Esophagus squamous epithelium (tissue), 5 donors: ENCODE measurements at regions not wholly inside any gene's neighbourhood (a gene's known extent, or its start where the extent isn't known, plus 50 kb on each side); places are given as distances from the start of the nearest gene placed in this dataset.
"Not testable (repeated sequence)": the region's sequence is repeated elsewhere in the genome, so short reads cannot be mapped to it uniquely, and the experiment has no call there.

Experiments used
- DNase-seq: peaks from one replicate; lab custom pipeline; 2025; lab: John Stamatoyannopoulos, UW
- H3K27ac ChIP-seq, 4 donors: fragments of 200-600 bp; sonication (generic); one replicate each; pipeline ENCODE4 v1.5.1; 2016 to 2019; ENCODE audit warnings: mild to moderate bottlenecking in 1 of 4
- H3K27me3 ChIP-seq, 4 donors: fragments of 200-600 bp; sonication (generic); 1 replicate in 3 of 4; 2 replicates in 1 of 4; pipeline versions ENCODE4 v1.5.1 to v1.6.0; 2017 to 2021; ENCODE audit warnings: antibody characterized with exemption in 1 of 4
- H3K36me3 ChIP-seq, 3 donors: fragments of 200-600 bp; sonication (generic); one replicate each; pipeline ENCODE4 v1.5.1; 2016 to 2019
- H3K4me1 ChIP-seq, 3 donors: fragments of 200-600 bp; sonication (generic); one replicate each; pipeline ENCODE4 v1.5.1; 2017 to 2019
- H3K4me3 ChIP-seq, 4 donors: fragments of 200-600 bp; sonication (generic); 1 replicate in 3 of 4; 2 replicates in 1 of 4; pipeline ENCODE4 v1.5.1; 2016 to 2019; ENCODE audit warnings: mild to moderate bottlenecking in 2 of 4, moderate library complexity in 1 of 4
- H3K9me3 ChIP-seq, 3 donors: fragments of 200-600 bp; sonication (generic); one replicate each; pipeline ENCODE4 v1.5.1; 2016 to 2019
- POLR2A ChIP-seq, 4 donors: fragments of 450-650 bp; IDR thresholded peaks; one replicate each; pipeline ENCODE4 v1.6.1; 2017; ENCODE audit warnings: antibody characterized with exemption in 4 of 4, mild to moderate bottlenecking in 4 of 4, moderate library complexity in 3 of 4
- WGBS, 2 donors: methylation state at CpG; one replicate each; pipeline ENCODE4 v1.1.5; 2018; 5-methylcytosine and 5-hydroxymethylcytosine counted together
- intact Hi-C: fragments of 100-400 bp; cut with DNase I; formaldehyde crosslinking; loops from one replicate; pipeline ENCODE4 v1.15.0; 2022
- TF ChIP-seq, protein P1 (sequence below), 6 experiments: fragments of 450-650 bp in 4 of 6; fragments of 200-600 bp in 2 of 6; sonication (generic) in 2 of 6; IDR thresholded peaks; one replicate each; pipeline ENCODE4 v1.5.1; 2016 to 2019; ENCODE audit warnings: antibody characterized with exemption in 6 of 6, mild to moderate bottlenecking in 4 of 6, moderate library complexity in 4 of 6
- donor health status: DM: yes; HTN: yes; CAD: no.

DNA sequence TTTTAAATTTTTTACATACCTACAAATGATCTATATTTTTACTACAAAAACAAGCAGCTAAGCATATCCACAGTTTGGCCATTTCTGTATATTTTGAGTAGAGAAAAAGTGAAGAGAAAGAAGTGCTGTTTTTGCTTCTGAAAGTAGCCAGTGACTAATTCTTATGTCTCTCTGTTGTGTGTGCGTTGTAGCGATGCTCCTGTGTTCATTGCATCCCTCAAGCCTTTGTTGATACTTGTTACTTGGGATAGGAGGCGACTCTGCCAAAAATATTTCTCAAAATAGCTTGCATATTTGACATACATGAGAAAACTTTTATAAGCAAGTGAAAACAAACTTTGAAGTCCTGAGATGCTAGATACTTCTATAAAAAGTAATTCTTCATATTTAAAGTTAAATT, 714.1 kb downstream of the FSCB start:
- no peak for DNase-seq
- 18 to 44% methylated on average over 3 of the region's 3 CpGs for WGBS, 2 donors

DNA sequence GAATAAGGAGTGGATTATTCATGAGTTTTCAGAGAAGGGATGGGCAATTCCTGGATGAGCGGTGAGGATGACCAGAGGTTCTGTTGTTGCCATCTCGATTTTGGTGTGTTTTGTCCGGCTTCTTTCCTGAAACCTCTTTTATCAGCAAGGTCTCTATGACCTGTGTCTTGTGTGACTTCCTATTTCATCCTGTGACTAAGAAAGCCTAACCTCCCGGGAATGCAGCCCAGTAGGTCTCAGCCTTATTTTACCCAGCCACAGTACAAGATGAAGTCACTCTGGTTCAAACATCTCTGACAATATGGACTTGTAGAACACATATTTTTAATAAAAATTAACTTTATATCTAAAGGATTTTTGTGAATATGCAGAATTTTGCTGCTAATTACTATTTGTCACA, 716.4 kb downstream of the FSCB start:
- Histone ChIP-seq H3K36me3 (no peaks in the 10 kb centered on the region), H3K9me3 (no peaks in the 10 kb centered on the region), H3K4me3 (no peak overlapping the region), H3K27ac (no peak overlapping the region), H3K4me1 (no peaks in the 10 kb centered on the region), H3K27me3 (no peaks in the 10 kb centered on the region)
- no peak for TF ChIP-seq POLR2A (IDR thresholded peaks at IDR 0.05)
- DNase-seq, result no peak
- WGBS, 2 donors, result 65 to 75% methylated on average over 4 of the region's 4 CpGs
- intact Hi-C loops, result no loop called here

More for the DNA sequence above, 714.1 kb downstream of the FSCB start:
- Histone ChIP-seq H3K9me3 (no peaks in the 10 kb centered on the region), H3K27ac (no peak overlapping the region), H3K4me3 (no peak overlapping the region), H3K4me1 (no peaks in the 10 kb centered on the region), H3K36me3 (no peaks in the 10 kb centered on the region), H3K27me3 (no peaks in the 10 kb centered on the region)
- no peak for TF ChIP-seq POLR2A (IDR thresholded peaks at IDR 0.05)
- TF ChIP-seq, protein P1, sequence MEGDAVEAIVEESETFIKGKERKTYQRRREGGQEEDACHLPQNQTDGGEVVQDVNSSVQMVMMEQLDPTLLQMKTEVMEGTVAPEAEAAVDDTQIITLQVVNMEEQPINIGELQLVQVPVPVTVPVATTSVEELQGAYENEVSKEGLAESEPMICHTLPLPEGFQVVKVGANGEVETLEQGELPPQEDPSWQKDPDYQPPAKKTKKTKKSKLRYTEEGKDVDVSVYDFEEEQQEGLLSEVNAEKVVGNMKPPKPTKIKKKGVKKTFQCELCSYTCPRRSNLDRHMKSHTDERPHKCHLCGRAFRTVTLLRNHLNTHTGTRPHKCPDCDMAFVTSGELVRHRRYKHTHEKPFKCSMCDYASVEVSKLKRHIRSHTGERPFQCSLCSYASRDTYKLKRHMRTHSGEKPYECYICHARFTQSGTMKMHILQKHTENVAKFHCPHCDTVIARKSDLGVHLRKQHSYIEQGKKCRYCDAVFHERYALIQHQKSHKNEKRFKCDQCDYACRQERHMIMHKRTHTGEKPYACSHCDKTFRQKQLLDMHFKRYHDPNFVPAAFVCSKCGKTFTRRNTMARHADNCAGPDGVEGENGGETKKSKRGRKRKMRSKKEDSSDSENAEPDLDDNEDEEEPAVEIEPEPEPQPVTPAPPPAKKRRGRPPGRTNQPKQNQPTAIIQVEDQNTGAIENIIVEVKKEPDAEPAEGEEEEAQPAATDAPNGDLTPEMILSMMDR (IDR thresholded peaks at IDR 0.05), result no peak
- intact Hi-C loops, result no loop called here

DNA sequence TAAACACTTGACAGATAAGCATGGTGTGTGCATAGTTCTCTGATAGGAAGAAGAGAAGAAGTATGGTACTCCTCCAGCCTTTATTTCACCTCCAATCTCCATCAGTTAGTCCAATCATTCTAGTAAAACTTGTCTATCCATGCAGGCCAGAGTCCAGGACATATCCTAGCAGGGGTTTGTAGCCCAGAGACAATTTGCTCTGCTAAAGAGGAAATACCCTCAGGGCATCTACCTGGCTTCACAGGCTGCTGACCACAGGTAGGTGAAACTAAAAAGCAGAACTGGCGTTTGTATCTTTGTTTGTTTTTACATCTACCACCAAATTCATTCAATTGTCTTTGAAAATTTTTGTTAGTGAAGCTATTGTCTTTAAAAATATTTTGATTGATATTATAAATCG, 717.6 kb downstream of the FSCB start:
- TF ChIP-seq POLR2A (IDR thresholded peaks at IDR 0.05), result no peak
- TF ChIP-seq, protein P1 (IDR thresholded peaks at IDR 0.05), result no peak
- no peak for DNase-seq
- no peaks in the 10 kb centered on the region for H3K9me3 ChIP-seq
- WGBS, 2 donors, result 52 to 61% methylated on average over 2 of the region's 2 CpGs
- no peaks in the 10 kb centered on the region for H3K36me3 ChIP-seq
- no peaks in the 10 kb centered on the region for H3K4me1 ChIP-seq
- intact Hi-C loops, result no loop called here
- no peaks in the 10 kb centered on the region for H3K27me3 ChIP-seq
- no peak overlapping the region for H3K27ac ChIP-seq
- no peak overlapping the region for H3K4me3 ChIP-seq

DNA sequence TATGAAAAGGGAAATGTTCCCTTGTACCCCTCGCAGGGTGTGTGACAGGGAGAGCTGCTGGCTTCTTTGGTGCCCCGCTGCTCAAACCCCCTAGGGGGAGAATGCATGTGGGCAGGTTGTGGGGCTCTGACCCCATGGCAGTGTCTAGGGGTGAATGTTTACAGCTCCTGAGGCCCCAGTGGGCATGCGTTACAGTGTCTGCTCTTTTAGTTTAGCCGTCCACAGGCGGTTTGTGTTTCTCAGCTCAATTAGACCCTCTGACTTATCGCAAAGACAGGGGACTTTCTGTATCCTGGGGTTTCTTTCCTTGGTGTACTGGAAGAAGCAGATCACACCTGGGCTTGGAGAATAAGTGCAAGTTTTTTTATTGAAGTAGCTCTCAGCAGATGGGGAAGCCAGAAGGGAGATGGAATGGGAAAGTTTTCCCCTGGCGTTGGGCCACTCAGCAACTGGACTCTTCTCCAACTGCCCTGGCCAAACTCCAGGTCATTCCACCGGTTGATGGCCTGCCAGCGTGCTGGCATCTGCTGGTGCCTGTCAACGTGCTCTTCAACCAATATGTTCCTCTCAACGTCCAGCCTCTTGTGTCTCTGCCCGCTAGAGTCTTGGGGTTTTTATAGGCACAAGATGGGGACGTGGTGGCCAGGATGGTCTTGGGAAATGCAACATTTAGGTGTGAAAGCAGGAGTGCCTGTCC, 720.9 kb downstream of the FSCB start:
- Histone ChIP-seq H3K4me1 (no peaks in the 10 kb centered on the region), H3K9me3 (no peaks in the 10 kb centered on the region), H3K36me3 (no peaks in the 10 kb centered on the region), H3K27me3 (no peaks in the 10 kb centered on the region), H3K4me3 (no peak overlapping the region), H3K27ac (no peak overlapping the region)
- no peak for DNase-seq
- 70 to 75% methylated on average over 11 of the region's 13 CpGs for WGBS, 2 donors
- intact Hi-C loops, result no loop called here
- TF ChIP-seq POLR2A (IDR thresholded peaks at IDR 0.05), result no peak
- TF ChIP-seq, protein P1 (IDR thresholded peaks at IDR 0.05), result no peak

DNA sequence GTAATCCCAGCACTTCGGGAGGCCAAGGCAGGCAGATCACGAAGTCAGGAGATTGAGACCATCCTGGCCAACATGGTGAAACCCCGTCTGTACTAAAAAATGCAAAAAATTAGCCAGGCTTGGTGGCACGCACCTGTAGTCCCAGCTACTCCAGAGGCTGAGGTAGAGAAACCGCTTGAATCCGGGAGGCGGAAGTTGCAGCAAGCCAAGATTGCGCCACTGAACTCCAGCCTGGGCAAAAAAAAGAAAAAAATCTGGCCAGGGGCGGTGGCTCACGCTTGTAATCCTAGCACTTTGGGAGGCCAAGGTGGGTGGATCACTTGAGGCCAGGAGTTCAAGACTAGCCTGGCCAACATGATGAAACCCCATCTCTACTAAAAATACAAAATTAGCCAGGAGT, 722.7 kb downstream of the FSCB start:
- H3K9me3 ChIP-seq, DNase-seq, H3K4me3 ChIP-seq, H3K4me1 ChIP-seq, H3K27me3 ChIP-seq, H3K27ac ChIP-seq, H3K36me3 ChIP-seq, intact Hi-C loops: not testable (repeated sequence)
- 80 to 87% methylated on average over 10 of the region's 10 CpGs for WGBS, 2 donors

DNA sequence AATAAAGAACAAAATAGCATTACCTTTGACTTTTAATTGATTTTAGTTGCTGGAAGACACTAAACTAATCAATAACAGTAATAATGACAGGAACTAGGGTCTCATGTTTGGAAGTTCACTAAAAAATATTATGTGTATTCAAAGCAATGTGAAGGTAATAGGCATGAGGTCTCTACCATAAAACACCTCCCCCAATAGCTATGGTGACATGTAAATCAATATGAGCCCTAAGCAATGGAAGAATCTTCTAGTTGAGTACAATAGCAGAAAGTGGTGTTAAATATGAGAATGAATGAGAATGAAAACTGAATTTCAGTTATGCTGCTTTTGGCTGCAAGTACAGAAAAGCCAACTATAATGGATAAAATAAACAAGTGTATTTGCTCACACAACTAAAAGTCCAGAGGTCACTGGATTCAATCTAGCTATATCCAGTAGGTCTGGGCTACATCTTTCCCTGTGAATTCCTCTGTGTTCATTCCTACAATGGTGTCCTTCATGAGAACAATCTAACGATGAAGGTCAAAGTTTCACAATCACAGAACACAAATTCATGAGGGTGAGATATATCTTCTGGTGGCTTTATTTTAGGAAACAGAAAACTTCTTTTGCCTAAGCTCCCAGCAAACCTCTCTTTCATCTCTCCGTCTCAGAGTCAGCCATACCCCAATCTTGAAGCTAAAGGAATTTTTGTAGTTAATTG, 728.0 kb downstream of the FSCB start:
- 47 to 53% methylated on average over 2 of the region's 2 CpGs for WGBS, 2 donors
- no peak for DNase-seq
- TF ChIP-seq POLR2A (IDR thresholded peaks at IDR 0.05), result no peak
- TF ChIP-seq, protein P1 (IDR thresholded peaks at IDR 0.05), result no peak

More for the DNA sequence above, 728.0 kb downstream of the FSCB start:
- Histone ChIP-seq H3K27ac (no peak overlapping the region), H3K4me3 (no peak overlapping the region), H3K4me1 (no peaks in the 10 kb centered on the region), H3K27me3 (no peaks in the 10 kb centered on the region), H3K9me3 (no peaks in the 10 kb centered on the region), H3K36me3 (no peaks in the 10 kb centered on the region)
- intact Hi-C loops, result no loop called here
